ENCODE measurements at regions not wholly inside any gene's neighbourhood (a gene's known extent, or its start where the extent isn't known, plus 50 kb on each side); places are given as distances from the start of the nearest gene placed in this dataset.

- no peak overlapping the region for H3K4me3 Mint-ChIP-seq (ENCODE audit: unreplicated experiment)
- H3K4me1 Mint-ChIP-seq (ENCODE audit: insufficient read depth, unreplicated experiment) = no peaks in the 10 kb centered on the region
- no peak overlapping the region for H3K27ac Mint-ChIP-seq (ENCODE audit: low read depth, unreplicated experiment)
- no TSS peak for BruUV-seq (replicated peaks)
- intact Hi-C loops (cut with micrococcal nuclease) = no loop called here
- H3K36me3 Mint-ChIP-seq (ENCODE audit: insufficient read depth, unreplicated experiment) = no peaks in the 10 kb centered on the region
- ChIA-PET POLR2A (interaction anchor here (0.7 kb wide), 1 partner anchor 24 kb away, joined by 3 read pairs; no protein-coding TSS in a partner anchor), CTCF (no interaction called here)
- H3K9me3 Mint-ChIP-seq (ENCODE audit: unreplicated experiment) = no peaks in the 10 kb centered on the region
- peaks cover 14% of the 10 kb centered on the region for H3K27me3 Mint-ChIP-seq (ENCODE audit: insufficient read depth, unreplicated experiment)
- TF ChIP-seq, protein P1, sequence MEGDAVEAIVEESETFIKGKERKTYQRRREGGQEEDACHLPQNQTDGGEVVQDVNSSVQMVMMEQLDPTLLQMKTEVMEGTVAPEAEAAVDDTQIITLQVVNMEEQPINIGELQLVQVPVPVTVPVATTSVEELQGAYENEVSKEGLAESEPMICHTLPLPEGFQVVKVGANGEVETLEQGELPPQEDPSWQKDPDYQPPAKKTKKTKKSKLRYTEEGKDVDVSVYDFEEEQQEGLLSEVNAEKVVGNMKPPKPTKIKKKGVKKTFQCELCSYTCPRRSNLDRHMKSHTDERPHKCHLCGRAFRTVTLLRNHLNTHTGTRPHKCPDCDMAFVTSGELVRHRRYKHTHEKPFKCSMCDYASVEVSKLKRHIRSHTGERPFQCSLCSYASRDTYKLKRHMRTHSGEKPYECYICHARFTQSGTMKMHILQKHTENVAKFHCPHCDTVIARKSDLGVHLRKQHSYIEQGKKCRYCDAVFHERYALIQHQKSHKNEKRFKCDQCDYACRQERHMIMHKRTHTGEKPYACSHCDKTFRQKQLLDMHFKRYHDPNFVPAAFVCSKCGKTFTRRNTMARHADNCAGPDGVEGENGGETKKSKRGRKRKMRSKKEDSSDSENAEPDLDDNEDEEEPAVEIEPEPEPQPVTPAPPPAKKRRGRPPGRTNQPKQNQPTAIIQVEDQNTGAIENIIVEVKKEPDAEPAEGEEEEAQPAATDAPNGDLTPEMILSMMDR (IDR thresholded peaks at IDR 0.05; ENCODE audit: unreplicated experiment) = no peak
- DNase-seq (ENCODE audit: unreplicated experiment) = no peak
These were observed 279.5 kb downstream of the NDUFA10 start for GRCh38 chr2:239745386-239746227.

DNA sequence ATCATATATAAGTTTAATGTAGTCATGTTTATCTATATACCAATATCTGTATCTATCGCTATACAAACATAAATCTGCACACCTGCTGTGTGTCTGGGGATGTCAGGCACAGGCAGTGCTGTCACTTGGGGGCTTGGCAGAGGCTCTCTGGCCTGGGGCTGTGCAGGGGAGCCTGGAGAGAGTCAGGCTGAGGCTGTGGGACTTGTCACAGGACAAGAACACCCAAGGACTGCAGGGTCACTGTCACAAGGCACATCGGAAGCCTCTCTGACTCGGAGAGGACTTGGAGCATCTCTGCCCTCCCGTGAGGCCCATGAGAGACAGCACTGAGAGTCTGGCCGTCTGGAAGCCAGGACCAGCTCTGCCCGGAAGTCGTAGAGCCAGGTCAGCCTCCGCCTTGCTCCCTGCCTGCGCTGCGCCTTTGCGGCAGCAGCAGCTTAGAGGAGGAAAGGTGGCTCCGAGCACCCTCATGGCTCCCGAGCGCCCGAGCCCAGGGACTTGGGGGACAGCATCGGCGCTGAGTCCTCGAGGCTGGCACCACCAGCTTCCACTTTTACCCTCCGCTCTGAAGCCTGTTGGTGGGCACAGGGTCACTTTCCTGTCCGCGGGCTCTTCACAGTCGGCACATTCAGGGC is 280.3 kb downstream of the NDUFA10 start:
- no peaks in the 10 kb centered on the region for H3K9me3 Mint-ChIP-seq (ENCODE audit: unreplicated experiment)
- H3K27me3 Mint-ChIP-seq (ENCODE audit: insufficient read depth, unreplicated experiment) = peaks cover 14% of the 10 kb centered on the region
- no peaks in the 10 kb centered on the region for H3K4me1 Mint-ChIP-seq (ENCODE audit: insufficient read depth, unreplicated experiment)
- TF ChIP-seq, protein P1 (IDR thresholded peaks at IDR 0.05; ENCODE audit: unreplicated experiment) = no peak
- ChIA-PET CTCF (no interaction called here), POLR2A (no interaction called here)
- H3K27ac Mint-ChIP-seq (ENCODE audit: low read depth, unreplicated experiment) = no peak overlapping the region
- no TSS peak for BruUV-seq (replicated peaks)
- DNase-seq (ENCODE audit: unreplicated experiment) = no peak
- no peaks in the 10 kb centered on the region for H3K36me3 Mint-ChIP-seq (ENCODE audit: insufficient read depth, unreplicated experiment)
- intact Hi-C loops (cut with micrococcal nuclease) = no loop called here
- no peak overlapping the region for H3K4me3 Mint-ChIP-seq (ENCODE audit: unreplicated experiment)

DNA sequence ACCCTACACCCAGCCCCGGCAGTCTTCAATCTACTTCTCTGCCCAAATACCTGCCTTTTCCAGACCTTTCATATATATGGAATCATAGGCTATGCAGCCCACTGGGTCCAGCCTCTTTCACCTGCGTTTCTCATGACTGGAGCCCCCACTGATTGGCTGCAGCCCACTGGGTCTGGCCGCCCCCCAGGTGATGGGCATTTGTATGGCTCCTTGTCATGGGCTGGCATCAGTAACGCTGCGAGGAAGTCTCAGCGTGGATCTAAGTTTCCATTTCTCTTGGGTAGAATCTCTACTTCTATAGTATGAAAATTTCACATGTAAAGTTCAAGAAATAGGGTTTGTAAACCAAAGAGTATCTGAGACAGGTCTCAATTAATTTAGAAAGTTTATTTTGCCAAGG is 281.9 kb downstream of the NDUFA10 start:
- DNase-seq (ENCODE audit: unreplicated experiment) = no peak
- no peak overlapping the region for H3K27ac Mint-ChIP-seq (ENCODE audit: low read depth, unreplicated experiment)
- H3K9me3 Mint-ChIP-seq (ENCODE audit: unreplicated experiment) = no peaks in the 10 kb centered on the region
- peaks cover 14% of the 10 kb centered on the region for H3K27me3 Mint-ChIP-seq (ENCODE audit: insufficient read depth, unreplicated experiment)
- CTCF ChIA-PET = no interaction called here
- H3K4me3 Mint-ChIP-seq (ENCODE audit: unreplicated experiment) = no peak overlapping the region
- intact Hi-C loops (cut with micrococcal nuclease) = no loop called here
- TF ChIP-seq, protein P1 (IDR thresholded peaks at IDR 0.05; ENCODE audit: unreplicated experiment) = no peak
- no TSS peak for BruUV-seq (replicated peaks)
- H3K4me1 Mint-ChIP-seq (ENCODE audit: insufficient read depth, unreplicated experiment) = no peaks in the 10 kb centered on the region
- POLR2A ChIA-PET = no interaction called here
- H3K36me3 Mint-ChIP-seq (ENCODE audit: insufficient read depth, unreplicated experiment) = no peaks in the 10 kb centered on the region

DNA sequence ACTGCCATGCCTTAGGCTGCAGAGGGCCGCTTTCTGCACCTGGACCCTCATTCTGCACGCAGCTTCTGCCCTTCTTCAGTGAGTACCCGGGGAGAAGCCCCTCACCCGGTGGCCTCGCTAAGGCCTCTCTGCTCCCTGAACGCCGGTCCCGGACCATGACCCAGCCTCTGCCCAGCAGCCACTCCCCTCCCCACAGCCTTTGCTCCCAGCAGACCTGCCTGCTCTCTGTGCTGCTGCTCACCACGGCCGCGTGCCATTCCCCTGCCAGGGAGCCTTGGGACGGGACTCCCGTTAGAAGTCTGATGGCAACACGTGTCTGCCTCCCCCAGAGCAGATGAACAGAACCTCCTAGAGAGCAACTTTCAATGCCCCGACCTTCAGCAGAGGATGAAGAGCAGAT is 282.8 kb downstream of the NDUFA10 start:
- Mint-ChIP-seq H3K36me3 (ENCODE audit: insufficient read depth, unreplicated experiment) (no peaks in the 10 kb centered on the region), H3K9me3 (ENCODE audit: unreplicated experiment) (no peaks in the 10 kb centered on the region), H3K27me3 (ENCODE audit: insufficient read depth, unreplicated experiment) (peaks cover 5% of the 10 kb centered on the region), H3K4me3 (ENCODE audit: unreplicated experiment) (no peak overlapping the region), H3K4me1 (ENCODE audit: insufficient read depth, unreplicated experiment) (no peaks in the 10 kb centered on the region), H3K27ac (ENCODE audit: low read depth, unreplicated experiment) (no peak overlapping the region)
- intact Hi-C loops (cut with micrococcal nuclease) = no loop called here
- POLR2A ChIA-PET = no interaction called here
- TF ChIP-seq, protein P1 (IDR thresholded peaks at IDR 0.05; ENCODE audit: unreplicated experiment) = no peak
- no peak for DNase-seq (ENCODE audit: unreplicated experiment)
- CTCF ChIA-PET = no interaction called here
- BruUV-seq (replicated peaks) = no TSS peak

Data from MCF 10A (cell line).